Tibial artery (tissue), 4 donors: ENCODE measurements at regions not wholly inside any gene's neighbourhood (a gene's known extent, or its start where the extent isn't known, plus 50 kb on each side); places are given as distances from the start of the nearest gene placed in this dataset.

Experiments
- DNase-seq, 2 donors: peaks; one replicate each; pipeline ENCODE4 v3.0.0-alpha.2; 2019
- H3K27ac ChIP-seq, 2 donors: fragments of 200-600 bp; sonication (generic) in 1 of 2; 1 replicate in 1 of 2; 2 replicates in 1 of 2; pipeline ENCODE4 v1.5.1; 2018 to 2019; ENCODE audit warnings: mild to moderate bottlenecking in 1 of 2
- H3K27me3 ChIP-seq, 2 donors: fragments of 200-600 bp; sonication (generic) in 1 of 2; one replicate each; pipeline versions ENCODE4 v1.5.1 to v1.6.0; 2016 to 2019
- H3K36me3 ChIP-seq, 3 donors: fragments of 200-600 bp; sonication (generic) in 2 of 3; one replicate each; pipeline ENCODE4 v1.5.1; 2016 to 2019; ENCODE audit warnings: mild to moderate bottlenecking in 2 of 3
- H3K4me1 ChIP-seq, 4 donors: fragments of 200-600 bp; sonication (generic) in 2 of 4; 1 replicate in 3 of 4; 2 replicates in 1 of 4; pipeline ENCODE4 v1.5.1; 2016 to 2019
- H3K4me3 ChIP-seq, 2 donors: fragments of 200-600 bp; sonication (generic) in 1 of 2; 1 replicate in 1 of 2; 2 replicates in 1 of 2; pipeline ENCODE4 v1.5.1; 2018 to 2019; ENCODE audit warnings: mild to moderate bottlenecking in 2 of 2
- H3K9me3 ChIP-seq, 3 donors: fragments of 200-600 bp; sonication (generic) in 1 of 3; one replicate each; pipeline ENCODE4 v1.5.1; 2016 to 2019
- intact Hi-C: fragments of 100-400 bp; cut with DNase I; formaldehyde crosslinking; loops from one replicate; pipeline ENCODE4 v1.15.0; 2023; ENCODE audit warnings: low total_unique reads
- TF ChIP-seq, protein P1 (sequence below), 2 experiments: fragments of 200-600 bp in 1 of 2; fragments of 450-650 bp in 1 of 2; IDR thresholded peaks; one replicate each; pipeline ENCODE4 v1.5.1; 2017 to 2019; ENCODE audit warnings: antibody characterized with exemption in 2 of 2, mild to moderate bottlenecking in 1 of 2, moderate library complexity in 1 of 2

DNA sequence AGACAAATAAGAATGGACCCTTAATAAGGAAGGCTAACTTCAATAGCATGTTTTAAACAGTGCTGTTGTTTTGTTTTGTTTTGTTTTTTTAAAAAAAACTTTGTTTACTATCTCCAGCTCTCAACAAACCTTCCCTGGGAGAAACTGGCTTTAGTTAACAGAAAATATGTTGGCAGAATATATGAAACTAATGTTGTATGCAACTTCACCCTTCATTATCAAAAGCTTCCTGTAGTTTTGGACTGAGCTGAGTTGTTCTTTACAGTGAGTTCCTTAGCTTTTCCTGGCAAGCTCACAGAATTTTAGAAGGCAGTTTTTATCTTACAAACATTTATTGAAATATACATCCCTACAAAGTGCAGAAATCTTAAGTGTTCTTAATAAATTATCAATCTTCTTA is 2480.7 kb upstream of the PCDH20 start:
- Histone ChIP-seq H3K36me3 (no peaks in the 10 kb centered on the region), H3K9me3 (no peaks in the 10 kb centered on the region), H3K27ac (no peak overlapping the region), H3K4me1 (no peaks in the 10 kb centered on the region), H3K4me3 (no peak overlapping the region), H3K27me3 (no peaks in the 10 kb centered on the region)
- DNase-seq, result no peak
- intact Hi-C loops, result loop anchor here (1.0 kb wide), 1 partner anchor 27 kb away; no protein-coding TSS in a partner anchor
- TF ChIP-seq, protein P1, sequence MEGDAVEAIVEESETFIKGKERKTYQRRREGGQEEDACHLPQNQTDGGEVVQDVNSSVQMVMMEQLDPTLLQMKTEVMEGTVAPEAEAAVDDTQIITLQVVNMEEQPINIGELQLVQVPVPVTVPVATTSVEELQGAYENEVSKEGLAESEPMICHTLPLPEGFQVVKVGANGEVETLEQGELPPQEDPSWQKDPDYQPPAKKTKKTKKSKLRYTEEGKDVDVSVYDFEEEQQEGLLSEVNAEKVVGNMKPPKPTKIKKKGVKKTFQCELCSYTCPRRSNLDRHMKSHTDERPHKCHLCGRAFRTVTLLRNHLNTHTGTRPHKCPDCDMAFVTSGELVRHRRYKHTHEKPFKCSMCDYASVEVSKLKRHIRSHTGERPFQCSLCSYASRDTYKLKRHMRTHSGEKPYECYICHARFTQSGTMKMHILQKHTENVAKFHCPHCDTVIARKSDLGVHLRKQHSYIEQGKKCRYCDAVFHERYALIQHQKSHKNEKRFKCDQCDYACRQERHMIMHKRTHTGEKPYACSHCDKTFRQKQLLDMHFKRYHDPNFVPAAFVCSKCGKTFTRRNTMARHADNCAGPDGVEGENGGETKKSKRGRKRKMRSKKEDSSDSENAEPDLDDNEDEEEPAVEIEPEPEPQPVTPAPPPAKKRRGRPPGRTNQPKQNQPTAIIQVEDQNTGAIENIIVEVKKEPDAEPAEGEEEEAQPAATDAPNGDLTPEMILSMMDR (IDR thresholded peaks at IDR 0.05), result no peak

DNA sequence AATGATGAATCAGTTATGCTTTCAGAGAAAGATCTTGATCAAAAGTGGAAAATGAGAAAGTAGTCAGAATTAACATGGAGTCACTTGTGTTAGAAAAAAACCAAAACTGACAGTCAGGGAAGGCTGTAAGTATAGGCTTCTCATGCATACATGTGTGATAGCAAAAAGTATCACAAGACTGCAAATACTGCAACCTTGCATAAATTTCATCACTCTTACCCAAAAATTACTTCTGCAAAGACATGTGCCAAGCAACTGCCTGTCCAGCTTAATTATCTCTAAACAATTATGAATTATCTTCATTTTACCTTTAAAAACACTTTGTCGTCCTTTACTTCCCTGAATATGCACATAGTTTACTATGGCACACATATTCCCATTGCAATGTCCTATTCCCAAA is 2466.4 kb upstream of the PCDH20 start:
- TF ChIP-seq, protein P1 (IDR thresholded peaks at IDR 0.05), result no peak
- no peaks in the 10 kb centered on the region for H3K9me3 ChIP-seq
- no peaks in the 10 kb centered on the region for H3K27me3 ChIP-seq
- H3K27ac ChIP-seq, result no peak overlapping the region
- no peak overlapping the region for H3K4me3 ChIP-seq
- no peaks in the 10 kb centered on the region for H3K36me3 ChIP-seq
- H3K4me1 ChIP-seq, result no peaks in the 10 kb centered on the region
- intact Hi-C loops, result no loop called here
- no peak for DNase-seq

DNA sequence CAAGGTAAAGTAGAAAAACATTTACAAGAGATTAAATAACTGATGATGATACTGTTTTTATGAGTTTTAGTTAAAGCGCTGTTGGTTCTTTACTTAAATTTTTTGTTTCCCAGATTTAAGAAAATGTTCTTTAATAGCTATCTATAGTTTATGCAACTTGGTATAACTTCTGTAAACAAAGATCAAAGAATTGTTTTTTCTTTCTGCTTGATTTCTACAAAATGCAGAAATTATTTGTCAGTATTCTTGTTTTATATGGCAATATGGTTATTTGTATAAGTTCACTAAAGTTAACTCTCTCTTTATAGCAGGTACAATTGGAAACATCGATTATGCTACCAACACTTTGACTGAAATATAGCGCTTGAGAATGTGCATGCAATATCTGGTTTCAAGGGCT is 2465.1 kb upstream of the PCDH20 start:
- DNase-seq, result no peak
- H3K27ac ChIP-seq, result no peak overlapping the region

DNA sequence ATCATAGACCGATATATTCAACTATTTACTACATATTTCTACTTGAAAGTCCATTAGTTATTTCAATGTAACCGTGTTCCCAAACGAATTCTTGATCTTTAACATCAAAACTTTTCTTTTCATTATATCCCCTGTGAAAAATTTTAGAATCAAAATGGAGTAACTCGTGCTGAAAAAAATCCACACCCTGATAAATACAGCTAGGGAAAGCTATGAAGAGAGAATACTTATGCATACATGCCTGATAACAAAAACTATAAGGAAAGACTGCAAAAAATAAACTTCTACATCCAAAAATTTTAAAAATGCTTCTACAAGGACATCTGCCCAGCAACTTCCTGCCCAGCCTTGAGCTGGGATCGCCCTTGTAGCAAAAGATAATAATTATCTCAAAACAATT is 2458.3 kb upstream of the PCDH20 start:
- H3K27me3 ChIP-seq, result no peaks in the 10 kb centered on the region
- no peak overlapping the region for H3K27ac ChIP-seq
- intact Hi-C loops, result no loop called here
- no peaks in the 10 kb centered on the region for H3K9me3 ChIP-seq
- H3K4me3 ChIP-seq, result no peak overlapping the region
- TF ChIP-seq, protein P1 (IDR thresholded peaks at IDR 0.05), result no peak
- no peaks in the 10 kb centered on the region for H3K36me3 ChIP-seq
- H3K4me1 ChIP-seq, result no peaks in the 10 kb centered on the region
- DNase-seq, result no peak

More for the DNA sequence above, 2465.1 kb upstream of the PCDH20 start:
- Histone ChIP-seq H3K36me3 (no peaks in the 10 kb centered on the region), H3K27me3 (no peaks in the 10 kb centered on the region), H3K9me3 (no peaks in the 10 kb centered on the region), H3K4me3 (no peak overlapping the region), H3K4me1 (no peaks in the 10 kb centered on the region)
- TF ChIP-seq, protein P1 (IDR thresholded peaks at IDR 0.05), result no peak
- intact Hi-C loops, result no loop called here

DNA sequence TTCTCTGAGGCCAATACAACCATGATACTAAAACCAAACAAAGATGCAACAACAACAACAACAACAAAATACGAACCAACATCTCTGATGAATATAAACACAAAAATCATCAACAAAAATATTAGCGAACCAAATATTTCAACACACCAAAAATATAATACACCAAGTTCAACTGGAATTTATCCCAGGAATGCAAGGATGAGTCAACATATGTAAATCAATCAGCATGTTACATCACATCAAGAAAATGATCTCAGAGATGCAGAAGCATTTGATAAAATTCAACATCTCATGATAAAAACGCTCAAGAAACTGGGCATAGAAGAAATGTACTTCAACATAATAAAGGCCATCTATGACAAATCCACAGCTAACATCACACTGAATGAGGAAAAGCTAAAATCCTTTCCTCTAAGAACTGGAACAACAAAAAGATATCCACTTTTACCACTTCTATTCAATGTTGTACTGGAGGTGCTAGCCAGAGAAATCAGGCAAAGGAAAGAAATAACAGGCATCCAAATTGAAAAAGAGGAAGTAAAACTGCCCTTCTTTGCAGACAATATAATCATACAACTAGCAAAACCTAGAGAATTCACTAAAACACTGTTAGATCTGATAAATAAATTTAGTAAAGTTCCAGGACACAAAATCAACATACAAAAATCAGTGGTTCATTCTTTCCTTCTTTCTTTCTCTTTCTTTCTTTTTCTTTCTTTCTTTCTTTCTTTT is 2448.7 kb upstream of the PCDH20 start:
- intact Hi-C loops, result no loop called here
- H3K27ac ChIP-seq, result no peak overlapping the region
- no peaks in the 10 kb centered on the region for H3K27me3 ChIP-seq
- H3K9me3 ChIP-seq, result no peaks in the 10 kb centered on the region
- TF ChIP-seq, protein P1 (IDR thresholded peaks at IDR 0.05), result no peak
- DNase-seq, result no peak
- H3K4me1 ChIP-seq, result no peaks in the 10 kb centered on the region
- no peak overlapping the region for H3K4me3 ChIP-seq
- no peaks in the 10 kb centered on the region for H3K36me3 ChIP-seq
